Neural progenitor cell (in vitro differentiated cells): ENCODE measurements at regions not wholly inside any gene's neighbourhood (a gene's known extent, or its start where the extent isn't known, plus 50 kb on each side); places are given as distances from the start of the nearest gene placed in this dataset.

Experiments used
- EZH2 ChIP-seq: fragments of 200-600 bp; sonication (generic); IDR thresholded peaks from 2 replicates; pipeline ENCODE4 v1.6.1; 2017; ENCODE audit warnings: antibody characterized with exemption, mild to moderate bottlenecking, moderate library complexity
- EZH2phosphoT487 ChIP-seq: fragments of 200-600 bp; sonication (generic); IDR thresholded peaks from 2 replicates; pipeline ENCODE4 v1.6.1; 2017; ENCODE audit warnings: antibody characterized with exemption
- TF ChIP-seq, protein P1 (sequence below): fragments of 200-600 bp; sonication (generic); IDR thresholded peaks from 2 replicates; pipeline ENCODE4 v1.5.1; 2017; ENCODE audit warnings: antibody characterized with exemption, mild to moderate bottlenecking

- TF ChIP-seq, protein P1, sequence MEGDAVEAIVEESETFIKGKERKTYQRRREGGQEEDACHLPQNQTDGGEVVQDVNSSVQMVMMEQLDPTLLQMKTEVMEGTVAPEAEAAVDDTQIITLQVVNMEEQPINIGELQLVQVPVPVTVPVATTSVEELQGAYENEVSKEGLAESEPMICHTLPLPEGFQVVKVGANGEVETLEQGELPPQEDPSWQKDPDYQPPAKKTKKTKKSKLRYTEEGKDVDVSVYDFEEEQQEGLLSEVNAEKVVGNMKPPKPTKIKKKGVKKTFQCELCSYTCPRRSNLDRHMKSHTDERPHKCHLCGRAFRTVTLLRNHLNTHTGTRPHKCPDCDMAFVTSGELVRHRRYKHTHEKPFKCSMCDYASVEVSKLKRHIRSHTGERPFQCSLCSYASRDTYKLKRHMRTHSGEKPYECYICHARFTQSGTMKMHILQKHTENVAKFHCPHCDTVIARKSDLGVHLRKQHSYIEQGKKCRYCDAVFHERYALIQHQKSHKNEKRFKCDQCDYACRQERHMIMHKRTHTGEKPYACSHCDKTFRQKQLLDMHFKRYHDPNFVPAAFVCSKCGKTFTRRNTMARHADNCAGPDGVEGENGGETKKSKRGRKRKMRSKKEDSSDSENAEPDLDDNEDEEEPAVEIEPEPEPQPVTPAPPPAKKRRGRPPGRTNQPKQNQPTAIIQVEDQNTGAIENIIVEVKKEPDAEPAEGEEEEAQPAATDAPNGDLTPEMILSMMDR: no peak
- TF ChIP-seq EZH2phosphoT487: no peak
- TF ChIP-seq EZH2: no peak
Measured at GRCh38 chr7:86485827-86486226, 157.9 kb upstream of the GRM3 start.
